GM21526 (cell line): ENCODE measurements at regions not wholly inside any gene's neighbourhood (a gene's known extent, or its start where the extent isn't known, plus 50 kb on each side); places are given as distances from the start of the nearest gene placed in this dataset.

Experiments
- ATAC-seq: cut with Tn5 transposase; IDR thresholded peaks from one replicate; pipeline ENCODE4 v1.9.1; 2021; ENCODE audit warnings: moderate library complexity; ENCODE audit not compliant: unreplicated experiment, low FRiP score

GRCh38 chr5:123814801-123815470 is 303.0 kb downstream of the CSNK1G3 start:
- no peak for ATAC-seq

GRCh38 chr5:123813937-123814624 is 302.1 kb downstream of the CSNK1G3 start:
- ATAC-seq, result no peak

- no peak for ATAC-seq
Observed at GRCh38 chr5:123813264-123813663, 301.3 kb downstream of the CSNK1G3 start.

- no peak for ATAC-seq
Observed at GRCh38 chr5:123811831-123812230, 299.9 kb downstream of the CSNK1G3 start.

- ATAC-seq, result no peak
Observed at GRCh38 chr5:123810746-123811340, 298.9 kb downstream of the CSNK1G3 start.

- no peak for ATAC-seq
Observed at GRCh38 chr5:123810253-123810652, 298.3 kb downstream of the CSNK1G3 start.

GRCh38 chr5:123809594-123810221 is 297.7 kb downstream of the CSNK1G3 start:
- no peak for ATAC-seq

- no peak for ATAC-seq
Observed at GRCh38 chr5:123808461-123809380, 296.7 kb downstream of the CSNK1G3 start.

- no peak for ATAC-seq
Observed at GRCh38 chr5:123807177-123807945, 295.4 kb downstream of the CSNK1G3 start.

- ATAC-seq, result no peak
Observed at GRCh38 chr5:123806644-123807043, 294.7 kb downstream of the CSNK1G3 start.

GRCh38 chr5:123805300-123805699 is 293.3 kb downstream of the CSNK1G3 start:
- no peak for ATAC-seq

GRCh38 chr5:123803359-123803758 is 291.4 kb downstream of the CSNK1G3 start:
- no peak for ATAC-seq

GRCh38 chr5:123802298-123802951 is 290.4 kb downstream of the CSNK1G3 start:
- no peak for ATAC-seq

- ATAC-seq, result no peak
Observed at GRCh38 chr5:123800640-123801039, 288.7 kb downstream of the CSNK1G3 start.

- no peak for ATAC-seq
Observed at GRCh38 chr5:123795688-123796087, 283.7 kb downstream of the CSNK1G3 start.

GRCh38 chr5:123790226-123790625 is 278.2 kb downstream of the CSNK1G3 start:
- no peak for ATAC-seq

GRCh38 chr5:123787635-123788034 is 275.7 kb downstream of the CSNK1G3 start:
- ATAC-seq, result no peak

GRCh38 chr5:123787136-123787535 is 275.2 kb downstream of the CSNK1G3 start:
- no peak for ATAC-seq

- no peak for ATAC-seq
Observed at GRCh38 chr5:123786411-123786810, 274.4 kb downstream of the CSNK1G3 start.
